C4-2B (cell line): ENCODE measurements at regions not wholly inside any gene's neighbourhood (a gene's known extent, or its start where the extent isn't known, plus 50 kb on each side); places are given as distances from the start of the nearest gene placed in this dataset.
"Not testable (repeated sequence)": the region's sequence is repeated elsewhere in the genome, so short reads cannot be mapped to it uniquely, and the experiment has no call there.

Experiments used
- H3K27ac ChIP-seq: fragments of 450-650 bp; 2 replicates; pipeline ENCODE4 v1.5.1; 2017
- CTCF ChIP-seq: fragments of 450-650 bp; conservative IDR thresholded peaks from 2 replicates; pipeline ENCODE4 v1.5.1; 2017; ENCODE audit warnings: mild to moderate bottlenecking
- ZFX ChIP-seq: fragments of 450-650 bp; IDR thresholded peaks from 2 replicates; pipeline ENCODE4 v1.6.1; 2017

- no peak overlapping the region for H3K27ac ChIP-seq
- no peak for TF ChIP-seq CTCF
- no peak for TF ChIP-seq ZFX
Measured at GRCh38 chr17:73910821-73911515, 266.7 kb upstream of the SDK2 start.

- H3K27ac ChIP-seq, result no peak overlapping the region
- no peak for TF ChIP-seq CTCF
- TF ChIP-seq ZFX, result no peak
Measured at GRCh38 chr17:73911726-73912372, 267.6 kb upstream of the SDK2 start.

- no peak overlapping the region for H3K27ac ChIP-seq
- no peak for TF ChIP-seq CTCF
Measured at GRCh38 chr17:73912373-73912746, 268.1 kb upstream of the SDK2 start.

DNA sequence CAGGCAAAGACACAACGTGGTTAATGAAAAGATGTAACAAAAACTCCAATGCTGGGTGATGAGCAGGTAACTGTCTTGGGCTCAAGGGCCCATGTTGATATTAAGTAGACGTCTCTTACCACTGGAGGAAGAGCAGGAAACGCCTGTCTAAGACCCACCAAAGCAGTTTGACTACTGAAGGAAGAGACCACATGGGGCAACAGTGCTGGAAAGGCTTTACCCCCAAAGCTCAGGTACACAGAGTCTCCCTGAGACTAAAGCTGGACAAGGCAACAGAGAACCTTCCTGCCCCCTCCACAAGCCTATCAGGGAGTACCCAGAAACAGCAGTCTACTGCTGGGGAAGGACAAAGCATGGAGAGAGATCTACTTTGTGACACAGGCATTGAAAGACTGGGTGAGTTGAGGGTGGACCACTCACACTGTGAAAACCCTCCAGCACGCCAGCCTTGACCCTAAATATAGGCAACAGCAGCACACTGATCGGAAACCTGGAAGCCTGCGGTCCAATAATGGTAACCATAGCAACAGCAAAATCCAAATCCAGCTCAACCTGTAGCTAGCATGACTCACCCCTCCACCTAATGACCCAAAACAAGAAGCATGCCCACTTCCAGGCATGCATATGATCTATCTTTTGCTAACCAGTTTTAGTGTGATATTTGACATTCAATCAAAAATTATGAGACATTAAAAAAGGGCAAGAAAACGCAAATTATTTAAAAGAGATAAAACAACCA, 270.5 kb upstream of the SDK2 start:
- H3K27ac ChIP-seq, result no peak overlapping the region
- no peak for TF ChIP-seq ZFX
- no peak for TF ChIP-seq CTCF

- not testable (repeated sequence) for H3K27ac ChIP-seq
Measured at GRCh38 chr17:73919033-73919432, 274.8 kb upstream of the SDK2 start.

- no peak overlapping the region for H3K27ac ChIP-seq
- TF ChIP-seq ZFX, result no peak
- no peak for TF ChIP-seq CTCF
Measured at GRCh38 chr17:73921306-73921705, 277.1 kb upstream of the SDK2 start.

GRCh38 chr17:73924114-73924908, 279.2 kb upstream of the RPL38 start:
- TF ChIP-seq CTCF, result no peak
- TF ChIP-seq ZFX, result no peak
- no peak overlapping the region for H3K27ac ChIP-seq
